HG02759 (cell line): ENCODE measurements at regions not wholly inside any gene's neighbourhood (a gene's known extent, or its start where the extent isn't known, plus 50 kb on each side); places are given as distances from the start of the nearest gene placed in this dataset.

Experiments
- ATAC-seq: cut with Tn5 transposase; IDR thresholded peaks from one replicate; pipeline ENCODE4 v1.9.1; 2021; ENCODE audit warnings: mild to moderate bottlenecking, moderate library complexity; ENCODE audit not compliant: unreplicated experiment

DNA sequence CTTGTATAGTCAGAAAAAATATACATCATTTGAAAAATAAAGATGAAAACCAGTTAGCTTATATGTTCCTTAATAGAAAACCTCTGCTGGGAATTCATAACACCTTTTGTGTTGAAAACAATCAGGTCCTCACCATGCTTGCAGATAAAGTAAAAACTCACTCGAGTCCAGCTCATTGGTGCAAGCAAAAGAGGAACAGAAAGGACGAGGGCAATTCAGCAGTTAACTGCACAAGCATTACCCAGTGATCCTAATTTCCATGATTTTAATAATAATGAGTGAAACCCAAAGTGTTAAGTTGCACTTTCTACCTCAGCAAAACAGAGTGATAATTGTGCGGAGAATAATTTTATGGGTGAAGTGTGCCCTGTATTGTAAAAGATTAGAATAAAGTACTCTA is 839.9 kb downstream of the BCL11A start:
- ATAC-seq, result no peak

DNA sequence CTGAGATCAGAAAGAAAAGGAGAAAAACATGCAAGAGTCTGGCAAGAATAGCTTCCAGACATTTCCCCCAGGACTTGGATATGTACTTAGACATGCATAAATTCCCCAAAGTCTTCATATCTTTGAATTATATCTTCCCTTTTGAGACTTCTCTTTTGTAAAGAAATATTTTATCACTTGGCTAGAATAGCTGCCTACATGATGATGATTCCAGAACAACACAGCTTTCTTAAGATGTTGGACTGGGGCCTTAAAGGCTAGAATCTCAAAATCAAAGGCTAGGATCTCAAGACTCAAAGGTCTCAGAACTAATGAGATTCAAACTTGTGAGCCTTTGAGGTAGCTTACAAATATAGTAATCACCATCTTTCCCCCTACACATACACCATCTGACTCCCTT is 842.3 kb downstream of the BCL11A start:
- no peak for ATAC-seq

DNA sequence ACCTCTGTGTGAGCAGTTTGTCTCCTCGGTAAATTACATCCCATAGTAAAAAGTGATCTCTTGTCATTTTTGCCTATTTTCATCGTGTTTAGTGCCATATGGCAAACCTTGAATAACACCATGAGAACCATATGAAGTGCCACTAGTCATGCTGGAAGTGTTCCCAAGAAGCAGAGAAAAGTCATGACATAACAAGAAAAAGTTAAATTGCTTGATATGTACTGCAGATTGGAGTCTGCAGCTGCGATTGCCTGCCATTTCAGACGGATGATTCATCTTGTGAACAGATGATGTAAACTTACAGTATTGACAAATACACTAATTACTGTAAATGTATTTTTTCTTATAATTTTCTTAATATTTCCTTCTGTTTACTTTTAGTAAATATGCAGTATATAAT is 846.7 kb downstream of the BCL11A start:
- ATAC-seq, result no peak

DNA sequence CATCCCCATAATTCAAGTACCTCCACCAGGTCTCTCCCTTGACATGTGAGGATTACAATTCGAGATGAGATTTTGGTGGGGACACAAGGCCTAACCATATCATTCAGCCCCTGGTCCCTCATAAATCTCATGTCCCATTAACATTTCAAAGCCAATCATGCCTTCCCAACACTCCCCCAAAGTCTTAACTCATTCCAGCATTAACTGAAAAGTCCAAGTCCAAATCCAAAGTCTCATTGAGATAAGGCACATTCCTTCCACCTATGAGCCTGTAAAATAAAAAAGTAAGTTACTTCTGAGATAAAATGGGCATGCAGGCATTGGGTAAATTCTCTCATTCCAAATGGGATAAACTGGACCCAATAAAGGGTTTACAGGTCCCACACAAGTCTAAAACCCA is 849.7 kb downstream of the BCL11A start:
- ATAC-seq, result no peak

DNA sequence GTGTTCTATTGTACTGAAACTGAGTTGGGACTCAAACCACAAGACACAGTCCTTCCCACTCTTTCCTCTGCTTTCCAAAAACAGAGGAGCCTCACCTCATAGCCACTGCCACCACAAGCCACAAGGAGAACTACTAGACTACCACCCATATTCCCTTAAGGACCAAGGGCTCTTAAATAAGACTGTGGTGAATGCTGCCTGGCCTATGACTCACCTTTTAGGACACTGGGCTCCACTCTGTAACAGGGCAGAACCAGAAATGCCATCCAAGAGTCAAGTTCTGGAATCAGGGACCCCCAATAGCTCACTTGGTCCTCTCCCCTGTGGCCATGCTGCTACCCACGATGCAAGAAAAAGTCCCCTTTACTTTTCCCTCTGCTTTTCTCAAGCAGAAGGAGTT is 851.4 kb downstream of the BCL11A start:
- ATAC-seq, result no peak

DNA sequence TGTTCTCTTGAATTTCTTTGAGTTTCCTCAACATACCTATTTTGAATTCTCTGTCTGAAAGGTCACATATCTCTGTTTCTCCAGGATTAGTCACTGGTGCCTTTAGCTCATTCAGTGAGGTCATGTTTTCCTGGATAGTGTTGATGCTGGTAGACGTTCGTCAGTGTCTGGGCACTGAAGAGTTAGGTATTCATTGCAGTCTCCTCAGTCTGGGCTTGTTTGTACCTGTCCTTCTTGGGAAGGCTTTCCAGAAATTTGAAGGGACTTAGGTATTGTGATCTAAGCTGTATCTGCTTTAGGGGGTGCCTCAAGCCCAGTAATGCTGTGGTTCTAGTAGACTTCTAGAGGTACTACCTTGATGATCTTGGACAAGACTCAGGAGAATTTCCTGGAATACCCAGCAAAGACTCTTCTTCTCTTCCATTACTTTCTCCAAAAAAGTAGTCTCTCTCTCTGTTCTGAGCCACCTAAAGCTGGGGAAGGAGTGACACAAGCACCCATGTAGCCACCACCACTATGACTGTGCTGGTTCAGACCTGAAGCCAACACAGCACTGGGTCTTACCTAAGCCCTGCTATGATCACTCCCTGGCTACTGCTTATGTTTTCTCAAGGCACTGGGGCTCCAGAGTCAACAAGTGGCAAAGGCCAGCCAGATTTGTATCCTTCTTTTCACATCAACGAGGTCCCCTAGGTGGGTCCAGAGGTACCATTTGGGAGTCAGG is 852.0 kb downstream of the BCL11A start:
- no peak for ATAC-seq

DNA sequence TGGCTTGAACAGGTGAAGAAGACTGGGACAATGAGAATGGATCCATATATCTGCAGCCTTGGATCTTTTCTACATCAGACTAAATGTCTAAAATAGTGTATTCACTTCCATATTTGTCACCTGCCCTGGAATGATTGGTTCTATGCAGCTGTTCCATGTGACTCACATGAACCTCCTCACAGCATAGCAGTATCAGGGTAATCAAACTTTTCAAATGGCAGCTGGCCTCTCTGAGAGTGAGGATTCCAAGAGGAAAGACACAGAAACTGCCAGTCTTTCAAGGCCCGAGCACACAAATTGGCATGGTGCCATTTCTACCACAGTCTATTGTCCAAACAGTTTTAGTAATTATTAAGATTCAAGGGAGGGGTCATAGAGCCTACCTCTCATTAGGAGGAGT is 859.3 kb downstream of the BCL11A start:
- ATAC-seq, result no peak

DNA sequence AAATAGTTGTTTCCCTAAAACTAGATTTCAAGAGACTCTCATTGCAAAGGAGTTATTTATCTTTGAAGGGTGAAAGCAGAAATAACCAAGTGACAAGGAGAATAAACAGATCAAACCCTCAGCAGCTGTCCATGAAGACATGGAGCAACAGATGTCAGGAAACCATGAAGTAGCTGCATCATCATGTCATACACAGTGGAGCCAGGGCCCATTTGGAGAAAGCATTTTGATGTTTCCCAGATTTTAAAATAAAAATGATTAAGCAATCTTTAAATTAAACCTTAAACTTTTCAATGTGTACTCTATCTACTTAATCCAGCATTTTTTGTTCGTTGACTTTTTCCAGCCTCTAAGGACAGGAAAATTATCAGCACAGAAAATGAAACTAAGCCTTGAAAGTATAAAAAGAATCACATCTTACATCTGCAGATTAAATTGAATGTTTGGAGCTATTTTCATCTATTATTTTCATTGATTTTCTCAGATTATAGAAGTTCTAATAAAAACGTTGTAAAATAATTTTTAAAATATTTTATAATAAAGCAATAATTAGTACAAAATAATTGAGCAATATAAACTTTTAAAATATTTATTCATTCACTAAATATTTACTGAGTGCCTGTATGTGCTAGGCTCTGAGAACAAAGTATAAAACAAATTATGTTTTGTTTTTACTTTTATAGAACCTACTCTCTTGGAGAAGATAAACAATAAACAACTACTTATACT is 860.1 kb downstream of the BCL11A start:
- ATAC-seq, result no peak

DNA sequence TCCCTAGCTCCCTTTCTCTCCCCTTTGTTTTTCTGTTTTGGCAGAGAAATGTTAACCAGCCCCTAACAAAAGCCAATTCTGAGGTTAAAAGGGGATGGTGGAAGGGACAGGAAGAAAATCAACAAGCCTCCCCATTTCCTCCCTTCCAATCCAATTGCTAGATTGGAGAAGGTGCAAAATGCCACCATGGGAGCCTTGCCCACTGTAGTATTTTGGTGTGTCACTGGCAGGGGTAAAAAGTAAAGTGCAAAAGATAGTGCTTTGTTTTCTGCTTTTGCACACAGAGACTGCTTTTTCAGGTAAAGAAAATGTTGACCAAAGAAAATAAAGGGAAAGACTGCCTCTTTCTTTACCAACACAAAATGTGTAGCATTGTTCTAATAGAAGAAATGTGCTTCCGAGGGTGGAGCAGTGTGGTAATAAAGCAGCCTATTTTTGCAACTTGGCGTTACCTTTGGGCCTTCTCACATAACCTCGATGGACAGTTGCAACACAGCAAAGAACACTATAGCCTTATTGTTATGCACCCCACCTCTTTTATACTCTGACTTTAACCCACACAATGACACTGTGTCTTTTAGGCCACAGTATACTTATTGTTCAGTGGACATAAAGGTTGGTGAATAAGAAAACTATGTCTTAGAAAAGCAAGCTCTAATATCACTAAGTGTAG is 861.8 kb downstream of the BCL11A start:
- no peak for ATAC-seq

DNA sequence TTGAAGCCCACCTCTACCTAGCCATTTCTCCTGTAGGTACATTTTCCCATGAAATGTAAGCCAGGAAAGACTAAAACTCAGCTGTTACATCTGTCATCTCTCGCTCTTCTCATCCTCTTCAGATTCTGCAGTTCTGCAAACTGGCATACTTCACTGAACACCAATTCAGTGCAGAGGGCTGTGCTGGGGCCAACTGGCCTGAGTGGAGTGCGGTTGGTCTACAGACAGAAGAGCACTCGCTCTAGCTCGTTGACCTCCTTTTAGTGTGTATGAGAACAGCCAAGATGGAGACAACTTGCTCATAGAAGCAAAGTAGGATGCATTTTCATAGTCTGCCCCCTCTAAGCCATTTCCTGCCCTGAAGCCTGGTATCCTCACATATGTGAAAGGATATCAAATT is 862.6 kb downstream of the BCL11A start:
- ATAC-seq, result no peak

DNA sequence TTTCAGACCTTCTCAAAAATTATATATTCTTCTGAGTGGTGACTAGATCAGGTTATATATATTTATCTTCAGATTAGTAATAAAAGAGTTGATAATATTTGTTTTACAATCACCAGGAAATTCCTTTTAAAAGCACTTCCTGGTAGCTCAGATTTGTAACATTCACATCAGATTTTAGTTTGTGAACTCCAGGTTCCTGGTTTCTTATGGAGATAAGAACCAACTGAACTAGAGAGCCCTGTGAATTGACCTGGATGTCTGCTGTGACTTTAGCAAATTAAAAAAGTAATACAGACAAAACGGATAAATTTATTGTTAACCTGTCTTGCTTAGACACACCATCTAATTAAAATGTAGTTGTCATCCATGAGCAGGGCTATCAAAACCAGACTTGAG is 868.7 kb downstream of the BCL11A start:
- no peak for ATAC-seq

DNA sequence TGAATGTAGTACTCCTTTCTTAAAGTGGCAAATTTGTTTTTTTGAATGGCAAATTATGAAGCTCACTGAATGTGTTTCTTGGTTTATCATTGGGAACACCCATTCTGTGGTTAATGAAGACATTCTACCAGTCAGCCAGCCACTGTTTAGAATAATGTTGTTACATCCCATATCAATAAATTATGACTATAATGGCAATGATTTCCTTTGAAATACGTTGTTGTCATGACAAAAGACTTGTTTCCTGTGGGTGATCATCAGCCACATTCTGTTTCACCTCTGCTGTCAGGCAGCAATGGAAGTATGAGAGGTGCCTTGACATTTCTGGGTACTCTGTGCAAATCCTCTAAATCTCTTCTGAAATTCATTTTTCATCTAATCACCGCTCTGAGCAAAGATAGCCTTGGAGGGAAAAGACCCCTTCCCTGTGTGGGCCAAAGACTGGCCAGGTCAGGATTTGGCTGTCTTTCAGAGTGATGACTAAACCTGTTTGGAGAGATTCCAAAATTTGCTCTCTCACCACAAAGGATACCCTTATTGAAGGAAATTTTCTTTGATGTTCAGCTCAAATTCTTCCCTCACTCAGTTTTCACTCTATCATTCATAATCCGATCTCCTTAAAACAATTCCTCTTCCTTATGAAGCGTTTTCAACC is 869.2 kb downstream of the BCL11A start:
- ATAC-seq, result no peak

DNA sequence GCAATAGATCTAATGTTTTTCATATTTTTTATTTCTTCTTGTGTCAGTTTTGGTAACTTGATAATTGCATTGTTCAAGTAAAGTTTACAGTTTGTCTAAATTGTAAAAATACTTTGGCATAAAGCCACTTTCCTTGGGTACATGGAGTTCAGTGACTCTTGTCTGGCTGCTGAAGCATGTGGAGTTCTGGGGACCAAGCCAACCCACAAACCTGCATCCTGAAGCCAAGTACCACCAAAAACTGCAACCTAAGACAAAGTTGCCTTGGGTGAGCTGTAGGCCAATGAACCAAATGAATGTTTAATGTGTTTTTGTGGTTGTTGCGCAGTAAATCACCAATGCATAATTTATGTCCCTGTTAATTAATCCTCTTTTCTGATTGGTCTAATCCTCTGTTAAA is 872.6 kb downstream of the BCL11A start:
- no peak for ATAC-seq

DNA sequence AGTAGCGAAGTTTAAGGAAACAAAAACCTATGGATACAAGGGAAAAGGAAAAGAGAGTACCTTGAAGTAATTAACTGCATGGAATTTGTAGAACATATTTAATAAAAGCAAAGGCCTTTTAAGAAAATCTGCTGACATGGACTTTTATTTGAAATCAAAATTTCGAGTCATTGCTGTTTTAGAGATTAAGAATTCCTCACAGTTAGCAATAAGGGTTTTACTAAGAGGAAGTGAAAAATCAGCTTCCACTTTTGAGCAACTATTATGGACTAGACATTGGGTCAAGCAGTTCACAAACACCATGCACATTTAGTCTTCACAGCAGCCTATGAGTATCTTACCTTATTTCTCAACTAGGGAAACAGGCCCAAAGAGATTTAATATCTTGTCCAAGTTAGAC is 876.3 kb downstream of the BCL11A start:
- no peak for ATAC-seq

DNA sequence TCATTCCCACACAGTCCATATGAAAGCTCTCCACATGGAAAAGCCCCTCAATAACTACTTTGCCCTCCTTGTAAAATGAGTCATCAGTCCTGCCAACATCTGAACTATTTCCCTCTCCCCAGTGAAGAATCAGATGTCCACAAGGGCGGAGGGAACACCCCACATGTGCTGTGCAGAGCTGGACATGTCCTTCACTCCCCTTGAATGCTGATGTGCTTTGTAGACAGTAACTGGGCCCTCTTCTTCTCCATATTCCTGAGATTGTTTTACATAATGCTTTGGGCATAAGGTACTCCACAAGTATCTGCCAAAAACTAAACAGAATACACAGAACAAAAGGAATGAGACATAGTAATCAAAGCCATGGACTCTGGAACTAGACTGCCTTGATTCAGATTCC is 879.4 kb downstream of the BCL11A start:
- no peak for ATAC-seq

DNA sequence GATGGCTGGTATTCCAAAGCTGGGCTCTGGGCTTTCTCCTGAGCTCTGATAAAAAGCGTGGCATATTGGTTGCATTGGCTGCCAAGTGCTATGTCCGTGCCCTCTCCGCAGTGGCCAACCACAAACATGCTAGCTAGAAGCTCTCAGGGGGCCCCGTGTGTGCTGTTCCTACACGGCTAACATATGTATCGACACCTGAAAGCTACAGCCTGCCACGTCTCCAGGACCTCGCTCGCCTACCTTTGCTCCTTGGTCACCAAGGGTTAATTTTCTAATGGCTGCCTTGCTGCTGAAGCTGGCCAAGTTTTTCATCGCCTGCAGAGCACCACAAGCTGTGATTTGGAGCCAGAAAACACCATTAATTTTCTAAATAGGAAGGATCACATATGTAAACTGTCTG is 888.4 kb downstream of the BCL11A start:
- ATAC-seq, result no peak

DNA sequence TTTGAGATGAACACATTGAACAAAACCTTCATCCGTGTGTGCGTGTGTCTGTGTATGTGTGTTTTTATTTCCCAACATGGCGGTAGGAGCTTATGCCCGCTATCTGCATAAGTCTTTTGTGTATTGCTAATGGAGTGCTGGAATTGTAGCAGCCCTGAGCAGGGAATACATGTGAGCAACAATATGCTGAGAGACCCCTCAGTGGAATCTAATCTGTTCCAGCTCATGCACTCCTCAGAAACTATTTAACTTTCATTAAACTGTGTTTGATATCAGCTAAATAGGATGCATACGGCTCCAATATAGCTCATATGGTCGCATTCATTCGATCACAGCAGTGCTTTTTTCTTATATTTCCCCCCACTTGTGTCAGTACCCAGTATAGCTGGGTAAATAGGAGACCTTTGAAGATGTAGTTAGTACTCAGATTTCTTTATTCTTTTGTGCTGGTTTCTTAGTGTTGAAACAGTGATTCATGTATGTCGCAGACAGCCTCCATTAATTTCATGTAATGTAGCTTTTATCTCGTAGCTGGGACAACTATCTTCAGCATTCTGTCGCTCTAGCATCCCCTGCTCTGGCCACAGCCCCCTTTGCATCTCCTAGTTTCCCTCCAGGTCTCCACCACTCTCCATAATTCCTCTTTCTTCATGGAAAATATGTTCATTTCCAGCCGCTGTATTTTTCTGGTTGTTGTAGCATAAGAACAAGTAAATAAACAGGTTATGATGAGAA is 891.2 kb downstream of the BCL11A start:
- ATAC-seq, result no peak

DNA sequence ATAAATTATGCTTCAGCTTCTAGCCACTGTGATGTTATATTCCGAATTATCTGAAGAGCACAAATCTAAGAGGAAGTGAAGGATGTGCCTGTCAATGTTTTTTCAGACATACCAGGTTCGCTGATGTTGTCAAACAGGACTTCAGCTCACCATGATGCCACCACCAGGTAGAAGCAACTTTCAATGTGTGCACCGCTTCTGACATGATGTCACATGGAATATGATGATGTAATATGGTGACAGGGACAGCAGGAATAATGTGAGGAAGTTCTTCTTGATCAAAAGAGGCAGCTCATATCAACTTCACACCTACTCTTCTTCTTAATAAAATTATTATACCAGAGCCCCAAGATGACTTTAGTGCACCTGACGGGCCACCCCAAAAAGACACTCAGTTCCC is 893.2 kb downstream of the BCL11A start:
- no peak for ATAC-seq

DNA sequence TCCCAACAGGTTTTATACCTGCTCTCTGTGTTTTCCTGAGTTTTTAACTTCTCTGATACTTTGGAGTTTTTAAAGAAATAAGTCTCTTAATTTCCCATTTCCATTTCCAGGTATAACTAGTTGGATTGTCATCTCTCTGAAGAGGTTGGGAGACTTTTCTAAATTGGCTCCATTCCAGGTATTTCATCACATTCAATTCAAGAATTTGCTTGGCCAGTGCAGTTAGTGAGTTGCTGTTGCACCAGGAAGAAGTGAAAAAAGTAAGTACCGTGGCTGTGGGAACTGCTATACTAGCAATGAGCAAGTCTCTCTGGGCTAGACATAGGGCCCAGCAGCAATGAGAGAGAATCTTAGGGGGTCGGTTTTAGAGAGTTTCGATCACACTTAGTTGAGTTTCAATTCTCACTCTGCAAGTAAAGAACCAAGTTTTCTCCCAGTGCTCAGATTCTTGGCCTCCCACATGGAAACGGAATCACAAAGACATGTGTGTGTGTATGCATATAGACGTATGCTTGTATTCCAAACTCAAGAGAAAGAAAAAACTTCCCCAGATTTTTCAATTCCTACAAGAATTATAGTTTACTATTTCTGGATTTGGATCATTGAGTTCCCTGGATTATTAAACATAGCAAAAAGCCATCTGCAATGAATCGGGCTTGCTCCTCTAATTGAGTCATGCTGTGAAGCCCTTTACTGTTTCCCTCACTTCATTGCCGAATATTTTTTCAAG is 894.4 kb downstream of the BCL11A start:
- no peak for ATAC-seq

DNA sequence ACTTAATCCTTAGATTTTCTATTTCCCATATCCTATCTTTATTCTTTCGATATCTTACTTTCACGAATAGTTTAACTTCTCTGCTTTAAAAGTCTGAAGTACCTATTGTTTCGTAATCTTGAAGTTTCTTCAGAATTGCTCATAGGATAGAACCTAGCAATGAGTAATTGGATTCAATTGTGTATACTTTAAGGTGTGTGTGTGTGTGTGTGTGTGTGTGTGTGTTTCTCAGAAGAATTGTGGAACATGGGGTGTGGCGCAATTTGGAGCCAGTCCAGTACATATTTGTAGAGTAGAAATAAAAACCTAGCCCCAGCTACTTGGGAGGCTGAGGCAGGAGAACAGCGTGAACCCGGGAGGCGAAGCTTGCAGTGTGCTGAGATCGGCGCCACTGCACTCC is 897.6 kb downstream of the BCL11A start:
- no peak for ATAC-seq
